IMR-90 (cell line): ENCODE measurements at regions not wholly inside any gene's neighbourhood (a gene's known extent, or its start where the extent isn't known, plus 50 kb on each side); places are given as distances from the start of the nearest gene placed in this dataset.

Experiments used
- POLR2A ChIP-seq: IDR thresholded peaks from 2 replicates; pipeline ENCODE4 v1.6.1; 2012; ENCODE audit warnings: mild to moderate bottlenecking, low read depth, low read length
- RAD21 ChIP-seq: IDR thresholded peaks from 2 replicates; pipeline ENCODE4 v1.6.1; 2012; ENCODE audit warnings: low read length, improper control_type of control experiment
- RFX5 ChIP-seq: IDR thresholded peaks from 2 replicates; pipeline ENCODE4 v1.8.0; 2012; ENCODE audit warnings: low read depth, mild to moderate bottlenecking, low read length, moderate library complexity
- SMC3 ChIP-seq: fragments of 150-350 bp; IDR thresholded peaks from 2 replicates; pipeline ENCODE4 v1.6.1; 2016; ENCODE audit warnings: low read depth, mild to moderate bottlenecking, antibody characterized with exemption, low read length, moderate library complexity
- TF ChIP-seq, protein P1 (sequence below): fragments of 150-350 bp; IDR thresholded peaks from 2 replicates; pipeline ENCODE4 v1.6.1; 2016; ENCODE audit warnings: low read depth, mild to moderate bottlenecking, low read length, moderate library complexity, borderline replicate concordance
- TF ChIP-seq, protein P2 (sequence below): conservative IDR thresholded peaks from 2 replicates; pipeline ENCODE4 v1.5.1; 2012; ENCODE audit warnings: mild to moderate bottlenecking, low read depth, low read length, improper control_type of control experiment

DNA sequence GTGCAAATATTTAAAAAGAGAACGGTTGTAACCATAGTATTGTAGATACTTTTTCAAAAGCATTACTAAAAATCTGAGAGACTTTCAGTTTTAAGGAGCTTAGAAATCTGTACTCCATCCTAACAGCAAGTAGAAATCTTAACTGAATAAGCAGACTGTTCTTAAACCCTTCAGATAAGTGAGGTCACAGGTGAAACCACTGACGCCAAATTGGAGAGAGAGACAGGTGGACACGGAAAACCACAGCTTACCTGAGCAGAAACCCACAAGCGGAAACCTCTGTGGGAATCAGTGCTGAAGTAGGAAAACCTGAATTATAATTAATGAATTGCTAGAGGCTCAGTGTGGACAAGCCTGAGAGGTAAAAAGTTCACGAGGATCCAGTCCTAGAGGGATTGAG is 959.4 kb upstream of the CELF4 start:
- TF ChIP-seq, protein P1, sequence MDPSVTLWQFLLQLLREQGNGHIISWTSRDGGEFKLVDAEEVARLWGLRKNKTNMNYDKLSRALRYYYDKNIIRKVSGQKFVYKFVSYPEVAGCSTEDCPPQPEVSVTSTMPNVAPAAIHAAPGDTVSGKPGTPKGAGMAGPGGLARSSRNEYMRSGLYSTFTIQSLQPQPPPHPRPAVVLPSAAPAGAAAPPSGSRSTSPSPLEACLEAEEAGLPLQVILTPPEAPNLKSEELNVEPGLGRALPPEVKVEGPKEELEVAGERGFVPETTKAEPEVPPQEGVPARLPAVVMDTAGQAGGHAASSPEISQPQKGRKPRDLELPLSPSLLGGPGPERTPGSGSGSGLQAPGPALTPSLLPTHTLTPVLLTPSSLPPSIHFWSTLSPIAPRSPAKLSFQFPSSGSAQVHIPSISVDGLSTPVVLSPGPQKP = no peak
- TF ChIP-seq, protein P2, sequence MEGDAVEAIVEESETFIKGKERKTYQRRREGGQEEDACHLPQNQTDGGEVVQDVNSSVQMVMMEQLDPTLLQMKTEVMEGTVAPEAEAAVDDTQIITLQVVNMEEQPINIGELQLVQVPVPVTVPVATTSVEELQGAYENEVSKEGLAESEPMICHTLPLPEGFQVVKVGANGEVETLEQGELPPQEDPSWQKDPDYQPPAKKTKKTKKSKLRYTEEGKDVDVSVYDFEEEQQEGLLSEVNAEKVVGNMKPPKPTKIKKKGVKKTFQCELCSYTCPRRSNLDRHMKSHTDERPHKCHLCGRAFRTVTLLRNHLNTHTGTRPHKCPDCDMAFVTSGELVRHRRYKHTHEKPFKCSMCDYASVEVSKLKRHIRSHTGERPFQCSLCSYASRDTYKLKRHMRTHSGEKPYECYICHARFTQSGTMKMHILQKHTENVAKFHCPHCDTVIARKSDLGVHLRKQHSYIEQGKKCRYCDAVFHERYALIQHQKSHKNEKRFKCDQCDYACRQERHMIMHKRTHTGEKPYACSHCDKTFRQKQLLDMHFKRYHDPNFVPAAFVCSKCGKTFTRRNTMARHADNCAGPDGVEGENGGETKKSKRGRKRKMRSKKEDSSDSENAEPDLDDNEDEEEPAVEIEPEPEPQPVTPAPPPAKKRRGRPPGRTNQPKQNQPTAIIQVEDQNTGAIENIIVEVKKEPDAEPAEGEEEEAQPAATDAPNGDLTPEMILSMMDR = no peak
- TF ChIP-seq POLR2A (no peak), RAD21 (no peak), SMC3 (no peak), RFX5 (no peak)
